ENCODE measurements at regions not wholly inside any gene's neighbourhood (a gene's known extent, or its start where the extent isn't known, plus 50 kb on each side); places are given as distances from the start of the nearest gene placed in this dataset.

DNA sequence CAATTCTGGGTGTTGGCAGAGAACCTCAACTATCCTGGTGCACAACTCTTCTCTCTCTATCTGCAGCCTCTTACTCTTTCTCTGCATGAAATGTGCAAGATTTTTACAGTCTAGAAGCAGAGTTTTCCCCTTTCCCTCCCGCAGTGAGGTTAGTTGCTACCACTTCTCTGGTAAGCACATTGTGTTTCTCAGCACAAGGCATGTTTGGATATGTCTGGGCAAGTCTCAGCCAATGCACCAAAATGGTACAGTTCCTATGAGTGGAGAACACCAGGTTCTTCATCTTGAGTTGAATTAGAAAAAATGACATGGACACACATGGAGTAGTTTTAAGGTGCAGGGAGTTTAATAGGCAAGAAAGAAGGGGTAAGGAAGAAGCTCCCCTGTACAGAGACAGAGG is 187.0 kb downstream of the CCNG2 start:
- TF ChIP-seq POLR2A (IDR thresholded peaks at IDR 0.05) (no peak), CTCF (IDR thresholded peaks at IDR 0.05) (no peak), EP300 (IDR thresholded peaks at IDR 0.05) (no peak), POLR2AphosphoS5 (IDR thresholded peaks at IDR 0.05) (no peak)
